Fibroblast of lung (primary cell): ENCODE measurements at regions not wholly inside any gene's neighbourhood (a gene's known extent, or its start where the extent isn't known, plus 50 kb on each side); places are given as distances from the start of the nearest gene placed in this dataset.

Source experiments
- DNase-seq, 2 donors: peaks; one replicate each; pipeline versions ENCODE4 v3.0.0 to v3.0.0-alpha.2; 2010; ENCODE audit warnings: low read depth in 2 of 2
- H2AFZ ChIP-seq: 2 replicates; pipeline ENCODE4 v1.5.1; 2012; ENCODE audit warnings: low read length, control low read depth, inconsistent platforms
- H3K27ac ChIP-seq: 2 replicates; pipeline ENCODE4 v1.5.1; 2011; ENCODE audit warnings: low read length, control low read depth; ENCODE audit not compliant: insufficient read depth
- H3K27me3 ChIP-seq: 2 replicates; pipeline ENCODE4 v1.5.1; 2011; ENCODE audit warnings: mild to moderate bottlenecking, low read length; ENCODE audit not compliant: control insufficient read depth, insufficient read depth
- H3K36me3 ChIP-seq: 2 replicates; pipeline ENCODE4 v1.5.1; 2011; ENCODE audit warnings: low read length; ENCODE audit not compliant: control insufficient read depth, insufficient read depth
- H3K4me1 ChIP-seq: 2 replicates; pipeline ENCODE4 v1.5.1; 2011; ENCODE audit warnings: low read length; ENCODE audit not compliant: control insufficient read depth, insufficient read depth; ENCODE audit errors: extremely low read depth
- H3K4me2 ChIP-seq: 2 replicates; pipeline ENCODE4 v1.5.1; 2011; ENCODE audit warnings: low read length, control low read depth; ENCODE audit not compliant: insufficient read depth; ENCODE audit errors: extremely low read depth
- H3K4me3 ChIP-seq, 4 experiments: fragments of 200-600 bp in 1 of 4; sonication (generic) in 1 of 4; replicated peaks in 1 of 4; 2 replicates each; pipeline ENCODE4 v1.5.1; 2011 to 2016; ENCODE audit warnings: low read length in 4 of 4, low read depth in 3 of 4, mild to moderate bottlenecking in 3 of 4, control low read depth in 2 of 4, inconsistent platforms in 1 of 4, mixed read lengths in 1 of 4; ENCODE audit not compliant: insufficient read depth in 1 of 4; ENCODE audit errors: control extremely low read depth in 1 of 4
- H3K79me2 ChIP-seq: 2 replicates; pipeline ENCODE4 v1.5.1; 2012; ENCODE audit warnings: mild to moderate bottlenecking, low read length, inconsistent platforms; ENCODE audit not compliant: control insufficient read depth, insufficient read depth
- H3K9ac ChIP-seq: 2 replicates; pipeline ENCODE4 v1.5.1; 2011; ENCODE audit warnings: mild to moderate bottlenecking, low read length, control low read depth; ENCODE audit not compliant: insufficient read depth
- H3K9me3 ChIP-seq: 2 replicates; pipeline ENCODE4 v1.5.1; 2012; ENCODE audit warnings: low read depth, low read length; ENCODE audit not compliant: control insufficient read depth, insufficient read depth
- H4K20me1 ChIP-seq: 2 replicates; pipeline ENCODE4 v1.5.1; 2011; ENCODE audit warnings: low read length; ENCODE audit not compliant: control insufficient read depth, insufficient read depth; ENCODE audit errors: extremely low read depth
- EZH2 ChIP-seq: IDR thresholded peaks from 2 replicates; pipeline ENCODE4 v1.5.1; 2012; ENCODE audit warnings: low read length, control low read depth, mild to moderate bottlenecking; ENCODE audit errors: missing control alignments
- TF ChIP-seq, protein P1 (sequence below), 2 donors: IDR thresholded peaks in 1 of 2; conservative IDR thresholded peaks in 1 of 2; 1 replicate in 1 of 2; 2 replicates in 1 of 2; pipeline ENCODE4 v1.5.1; 2011 to 2012; ENCODE audit warnings: low read length in 2 of 2, control low read depth in 1 of 2, inconsistent platforms in 1 of 2, low read depth in 1 of 2, mild to moderate bottlenecking in 1 of 2

DNA sequence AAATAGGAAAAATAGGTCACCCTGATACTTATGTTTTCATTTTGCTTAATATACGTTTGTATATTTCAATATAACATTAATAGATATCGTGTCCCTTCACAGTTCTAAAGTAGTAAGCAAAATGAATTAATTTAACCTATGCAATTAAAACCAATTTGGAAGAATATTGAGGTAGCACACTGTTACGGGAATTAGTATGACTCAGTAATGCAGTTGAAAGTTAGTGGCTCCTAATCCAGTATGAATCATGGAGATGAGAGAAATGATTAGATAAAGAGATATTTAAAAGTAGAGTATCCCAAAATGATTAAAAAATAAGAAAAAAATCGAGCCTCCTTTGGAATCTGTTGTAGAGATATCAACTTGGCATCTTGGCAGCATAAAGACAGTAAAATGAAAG lies 177.0 kb upstream of the SLITRK6 start:
- Histone ChIP-seq H3K79me2 (no peaks in the 10 kb centered on the region), H3K4me3 (no peak overlapping the region), H4K20me1 (no peaks in the 10 kb centered on the region), H3K27me3 (no peaks in the 10 kb centered on the region), H3K4me2 (no peak overlapping the region), H3K36me3 (no peaks in the 10 kb centered on the region), H2AFZ (no peak overlapping the region), H3K4me1 (no peaks in the 10 kb centered on the region), H3K9ac (no peak overlapping the region), H3K27ac (no peak overlapping the region), H3K9me3 (no peaks in the 10 kb centered on the region)
- TF ChIP-seq, protein P1, sequence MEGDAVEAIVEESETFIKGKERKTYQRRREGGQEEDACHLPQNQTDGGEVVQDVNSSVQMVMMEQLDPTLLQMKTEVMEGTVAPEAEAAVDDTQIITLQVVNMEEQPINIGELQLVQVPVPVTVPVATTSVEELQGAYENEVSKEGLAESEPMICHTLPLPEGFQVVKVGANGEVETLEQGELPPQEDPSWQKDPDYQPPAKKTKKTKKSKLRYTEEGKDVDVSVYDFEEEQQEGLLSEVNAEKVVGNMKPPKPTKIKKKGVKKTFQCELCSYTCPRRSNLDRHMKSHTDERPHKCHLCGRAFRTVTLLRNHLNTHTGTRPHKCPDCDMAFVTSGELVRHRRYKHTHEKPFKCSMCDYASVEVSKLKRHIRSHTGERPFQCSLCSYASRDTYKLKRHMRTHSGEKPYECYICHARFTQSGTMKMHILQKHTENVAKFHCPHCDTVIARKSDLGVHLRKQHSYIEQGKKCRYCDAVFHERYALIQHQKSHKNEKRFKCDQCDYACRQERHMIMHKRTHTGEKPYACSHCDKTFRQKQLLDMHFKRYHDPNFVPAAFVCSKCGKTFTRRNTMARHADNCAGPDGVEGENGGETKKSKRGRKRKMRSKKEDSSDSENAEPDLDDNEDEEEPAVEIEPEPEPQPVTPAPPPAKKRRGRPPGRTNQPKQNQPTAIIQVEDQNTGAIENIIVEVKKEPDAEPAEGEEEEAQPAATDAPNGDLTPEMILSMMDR (conservative IDR thresholded peaks at IDR 0.05 in 1 of 2, IDR thresholded peaks at IDR 0.05 in 1 of 2; ENCODE audit: low read depth in 1 of 2, low read length in 2 of 2), result no peak
- no peak for TF ChIP-seq EZH2
- no peak for DNase-seq

DNA sequence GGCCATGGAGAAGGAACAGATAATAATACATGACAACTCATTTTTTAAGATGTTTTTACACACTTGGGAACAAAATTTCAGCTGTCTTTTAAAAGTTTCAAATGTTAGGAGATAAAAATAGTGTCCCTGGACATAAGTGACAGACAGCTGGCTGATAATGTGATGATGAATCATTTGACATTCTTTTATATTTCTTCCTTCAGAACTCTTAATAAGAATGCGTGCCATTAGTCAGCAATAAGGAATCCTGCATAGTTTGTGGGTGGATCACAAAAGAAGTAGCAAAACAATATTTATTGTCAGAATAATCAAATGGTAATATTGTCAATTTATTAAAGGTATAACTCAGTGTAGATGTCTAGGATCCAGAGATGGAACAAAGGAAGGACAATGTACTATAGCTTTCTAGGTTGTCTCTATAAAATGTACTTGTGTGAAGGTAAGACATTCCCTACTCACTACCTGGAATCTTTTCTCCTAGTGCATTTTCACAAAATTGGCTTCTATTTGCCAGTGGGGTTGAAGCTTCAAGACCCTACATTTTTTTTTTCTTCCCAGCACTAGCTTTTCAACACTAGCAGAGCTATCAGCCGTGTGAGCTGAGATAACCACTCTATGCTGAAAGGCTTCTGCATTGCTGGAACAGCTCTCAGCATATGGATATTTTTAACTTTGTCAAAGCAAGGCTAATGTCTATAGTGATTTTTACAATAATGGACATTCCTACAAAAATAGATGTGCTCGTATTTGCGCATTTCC lies 175.6 kb upstream of the SLITRK6 start:
- H3K79me2 ChIP-seq, result no peaks in the 10 kb centered on the region
- no peaks in the 10 kb centered on the region for H4K20me1 ChIP-seq
- TF ChIP-seq, protein P1 (conservative IDR thresholded peaks at IDR 0.05 in 1 of 2, IDR thresholded peaks at IDR 0.05 in 1 of 2; ENCODE audit: low read depth in 1 of 2, low read length in 2 of 2), result no peak
- no peak for TF ChIP-seq EZH2
- H3K27me3 ChIP-seq, result no peaks in the 10 kb centered on the region
- no peak overlapping the region for H3K4me2 ChIP-seq
- H3K9me3 ChIP-seq, result no peaks in the 10 kb centered on the region
- H3K36me3 ChIP-seq, result no peaks in the 10 kb centered on the region
- no peaks in the 10 kb centered on the region for H3K4me1 ChIP-seq
- DNase-seq, result peak in 1 of 2 donors; percentile 45
- no peak overlapping the region for H3K9ac ChIP-seq
- no peak overlapping the region for H3K4me3 ChIP-seq
- H3K27ac ChIP-seq, result no peak overlapping the region
- no peak overlapping the region for H2AFZ ChIP-seq

DNA sequence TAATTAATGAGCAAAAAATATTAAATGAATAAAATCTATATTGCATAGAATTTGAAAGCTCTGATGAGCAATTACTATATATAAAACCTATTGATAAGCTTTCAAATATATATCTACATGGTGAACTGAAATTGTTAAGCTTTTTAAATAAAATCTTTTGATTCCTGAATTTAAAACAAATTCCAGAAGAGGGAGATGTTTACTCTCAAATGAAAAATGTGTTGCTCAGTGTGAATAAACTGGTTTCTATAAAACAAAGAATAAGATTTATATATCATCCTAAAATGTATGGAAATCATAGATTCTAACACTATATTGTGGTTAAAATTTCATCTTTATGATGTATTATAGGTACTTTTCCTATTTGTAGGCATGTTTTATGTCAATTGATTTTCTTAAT lies 171.5 kb upstream of the SLITRK6 start:
- no peaks in the 10 kb centered on the region for H4K20me1 ChIP-seq
- no peak overlapping the region for H2AFZ ChIP-seq
- DNase-seq, result peak in 1 of 2 donors; percentile 60
- H3K9ac ChIP-seq, result no peak overlapping the region
- H3K4me3 ChIP-seq, result no peak overlapping the region
- TF ChIP-seq EZH2, result no peak
- TF ChIP-seq, protein P1 (conservative IDR thresholded peaks at IDR 0.05 in 1 of 2, IDR thresholded peaks at IDR 0.05 in 1 of 2; ENCODE audit: low read depth in 1 of 2, low read length in 2 of 2), result no peak
- H3K27ac ChIP-seq, result no peak overlapping the region
- no peaks in the 10 kb centered on the region for H3K27me3 ChIP-seq
- no peaks in the 10 kb centered on the region for H3K9me3 ChIP-seq
- no peaks in the 10 kb centered on the region for H3K79me2 ChIP-seq
- H3K36me3 ChIP-seq, result no peaks in the 10 kb centered on the region
- H3K4me2 ChIP-seq, result no peak overlapping the region
- H3K4me1 ChIP-seq, result no peaks in the 10 kb centered on the region
